Upper lobe of right lung (tissue), 1 donor: ENCODE measurements at regions not wholly inside any gene's neighbourhood (a gene's known extent, or its start where the extent isn't known, plus 50 kb on each side); places are given as distances from the start of the nearest gene placed in this dataset.

Experiments
- ATAC-seq: fragments of 200-7000 bp; cut with Tn5 transposase; one replicate; pipeline ENCODE4 v1.9.1; 2020; ENCODE audit warnings: mild to moderate bottlenecking, moderate library complexity
- DNase-seq: peaks from one replicate; pipeline ENCODE4 v3.0.0-alpha.2; 2020
- H3K27ac ChIP-seq: fragments of 200-600 bp; one replicate; pipeline ENCODE4 v1.8.0; 2022
- H3K27me3 ChIP-seq: fragments of 200-600 bp; one replicate; pipeline ENCODE4 v1.8.0; 2022; ENCODE audit warnings: mild to moderate bottlenecking
- H3K36me3 ChIP-seq: fragments of 200-600 bp; one replicate; pipeline ENCODE4 v1.8.0; 2022
- H3K4me1 ChIP-seq: fragments of 200-600 bp; one replicate; pipeline ENCODE4 v1.8.0; 2022
- H3K4me3 ChIP-seq: fragments of 200-600 bp; one replicate; pipeline ENCODE4 v1.8.0; 2022; ENCODE audit warnings: mild to moderate bottlenecking
- H3K9me3 ChIP-seq: fragments of 200-600 bp; one replicate; pipeline ENCODE4 v1.8.0; 2022
- CTCF ChIP-seq: fragments of 200-600 bp; IDR thresholded peaks from one replicate; pipeline ENCODE4 v1.8.0; 2022; ENCODE audit warnings: antibody characterized with exemption
- intact Hi-C: fragments of 100-400 bp; cut with DNase I; formaldehyde crosslinking; loops from one replicate; pipeline ENCODE4 v1.11.0; 2022
- donor health status: DM: no; HTN: yes; CAD: no; lungs with severe emphysema.

- DNase-seq, result no peak
These were observed 357.4 kb downstream of the GLRX3 start for GRCh38 chr10:130493446-130494145.

GRCh38 chr10:130495116-130495862 lies 359.1 kb downstream of the GLRX3 start:
- no peaks in the 10 kb centered on the region for H3K9me3 ChIP-seq
- no peaks in the 10 kb centered on the region for H3K27me3 ChIP-seq
- no peak for ATAC-seq
- H3K36me3 ChIP-seq, result no peaks in the 10 kb centered on the region
- no peaks in the 10 kb centered on the region for H3K4me1 ChIP-seq
- no peak overlapping the region for H3K4me3 ChIP-seq
- no peak overlapping the region for H3K27ac ChIP-seq
- intact Hi-C loops, result no loop called here
- TF ChIP-seq CTCF, result no peak
- DNase-seq, result no peak

More at GRCh38 chr10:130493446-130494145, 357.4 kb downstream of the GLRX3 start:
- Histone ChIP-seq H3K4me3 (no peak overlapping the region), H3K36me3 (no peaks in the 10 kb centered on the region), H3K9me3 (no peaks in the 10 kb centered on the region), H3K27me3 (no peaks in the 10 kb centered on the region), H3K4me1 (no peaks in the 10 kb centered on the region), H3K27ac (no peak overlapping the region)
- TF ChIP-seq CTCF, result no peak
- no peak for ATAC-seq
- intact Hi-C loops, result no loop called here

GRCh38 chr10:130495891-130496636 lies 359.9 kb downstream of the GLRX3 start:
- no peak for TF ChIP-seq CTCF
- H3K4me1 ChIP-seq, result no peaks in the 10 kb centered on the region
- no peaks in the 10 kb centered on the region for H3K27me3 ChIP-seq
- H3K9me3 ChIP-seq, result no peaks in the 10 kb centered on the region
- DNase-seq, result no peak
- no peaks in the 10 kb centered on the region for H3K36me3 ChIP-seq
- peak; percentile 41 for ATAC-seq
- intact Hi-C loops, result no loop called here
- H3K4me3 ChIP-seq, result no peak overlapping the region
- no peak overlapping the region for H3K27ac ChIP-seq

- no peaks in the 10 kb centered on the region for H3K36me3 ChIP-seq
These were observed 361.1 kb downstream of the GLRX3 start for GRCh38 chr10:130497056-130498010.

More at GRCh38 chr10:130497056-130498010, 361.1 kb downstream of the GLRX3 start:
- H3K4me1 ChIP-seq, result no peaks in the 10 kb centered on the region
- ATAC-seq, result no peak
- intact Hi-C loops, result no loop called here
- H3K27ac ChIP-seq, result no peak overlapping the region
- no peak for TF ChIP-seq CTCF
- H3K4me3 ChIP-seq, result no peak overlapping the region
- no peaks in the 10 kb centered on the region for H3K27me3 ChIP-seq
- no peak for DNase-seq
- H3K9me3 ChIP-seq, result no peaks in the 10 kb centered on the region
